ENCODE measurements at regions not wholly inside any gene's neighbourhood (a gene's known extent, or its start where the extent isn't known, plus 50 kb on each side); places are given as distances from the start of the nearest gene placed in this dataset.
A peak's percentile ranks its signal among the peaks of the same experiment; 100 is the strongest.

GRCh38 chr9:109903515-109904138, 123.6 kb downstream of the PALM2AKAP2 start:
- Histone ChIP-seq H3K4me1 (ENCODE audit: control insufficient read depth, insufficient read depth, low read length) (peaks cover 20% of the 10 kb centered on the region), H2BK5ac (ENCODE audit: low read depth, low read length, poor library complexity, severe bottlenecking) (no peak overlapping the region), H3K36me3 (ENCODE audit: control insufficient read depth, insufficient read depth, low read length) (no peaks in the 10 kb centered on the region), H4K5ac (ENCODE audit: low read depth, low read length) (no peak overlapping the region), H2BK20ac (ENCODE audit: low read depth, low read length) (peak overlapping the region; percentile 59; the same call in 1 of the 2 replicates), H3K79me1 (ENCODE audit: low read depth in 1 of 2, low read length in 2 of 2) (peaks cover 22 to 66% of the 10 kb centered on the region in 2 experiments), H3K56ac (ENCODE audit: extremely low read depth, insufficient read depth, low read length) (no peak overlapping the region), H3K14ac (replicated peaks; ENCODE audit: low read depth, low read length) (no peak overlapping the region), H2AK9ac (replicated peaks; ENCODE audit: low read depth, low read length, poor library complexity) (no peak overlapping the region), H2BK15ac (ENCODE audit: low read depth, low read length) (no peak overlapping the region), H4K20me1 (ENCODE audit: insufficient read depth, low read length) (peaks cover 17% of the 10 kb centered on the region), H3K4me2 (ENCODE audit: low read depth, low read length) (no peak overlapping the region), H3K9me3 (ENCODE audit: control insufficient read depth, insufficient read depth, low read length) (no peaks in the 10 kb centered on the region), H3K9ac (ENCODE audit: low read depth, low read length) (no peak overlapping the region), H3K4me3 (ENCODE audit: insufficient read depth, low read depth, low read length) (no peak overlapping the region), H2AK5ac (ENCODE audit: low read depth, low read length) (peak overlapping the region; percentile 5; the same call in 1 of the 2 replicates), H3K4ac (ENCODE audit: low read depth, low read length) (0 out of 2 replicates have a peak overlapping the region, but pooled peaks have one; percentile 38), H3K9me1 (ENCODE audit: insufficient read depth, low read length) (peaks cover 27% of the 10 kb centered on the region), H2AFZ (replicated peaks; ENCODE audit: low read length, poor library complexity) (no peak overlapping the region), H3K27me3 (ENCODE audit: control insufficient read depth, insufficient read depth, low read length) (no peaks in the 10 kb centered on the region), H4K91ac (ENCODE audit: insufficient read depth, low read depth, low read length) (peak overlapping the region; percentile 47), H2BK120ac (ENCODE audit: low read depth, low read length) (peak overlapping the region; percentile 33; the same call in 1 of the 2 replicates), H3K27ac (ENCODE audit: insufficient read depth, low read length) (no peak overlapping the region), H4K8ac (ENCODE audit: low read depth in 2 of 2, low read length in 2 of 2) (0 out of 4 replicates have a peak overlapping the region, but pooled peaks of 1 of the 2 experiments have one; percentile 65), H3K18ac (ENCODE audit: low read depth, low read length) (no peak overlapping the region), H3K23ac (ENCODE audit: low read depth, low read length) (no peak overlapping the region)
- intact Hi-C loops (cut with micrococcal nuclease) (loop anchor here (1.0 kb wide), 3 partner anchors 250 to 329 kb away; no protein-coding TSS in a partner anchor), dilution Hi-C loops (cut with HindIII; ENCODE audit: low sequenced_read_pairs, unreplicated experiment) (no loop called here), in situ Hi-C loops (cut with MboI; ENCODE audit: low sequenced_read_pairs) (loop anchor here (5.0 kb wide), 1 partner anchor 249 kb away; no protein-coding TSS in a partner anchor)
- peak; percentile 59 for ATAC-seq (ENCODE audit: low read depth)
- DNase-seq: peak; percentile 83
- peak; percentile 81 for TF ChIP-seq CEBPB (IDR thresholded peaks at IDR 0.05; ENCODE audit: low read depth, low read length)
- TF ChIP-seq MXI1 (IDR thresholded peaks at IDR 0.05; ENCODE audit: borderline replicate concordance, low read depth, low read length): 0 out of 2 replicates have a peak, but pooled peaks have one; percentile 38
- TF ChIP-seq SMC3 (IDR thresholded peaks at IDR 0.05; ENCODE audit: low read depth, low read length): peak; percentile 99
- peak; percentile 97 for TF ChIP-seq RAD21 (IDR thresholded peaks at IDR 0.05; ENCODE audit: low read length)
- TF ChIP-seq RCOR1 (IDR thresholded peaks at IDR 0.05; ENCODE audit: insufficient replicate concordance, low read length): no peak
- TF ChIP-seq, protein P1, sequence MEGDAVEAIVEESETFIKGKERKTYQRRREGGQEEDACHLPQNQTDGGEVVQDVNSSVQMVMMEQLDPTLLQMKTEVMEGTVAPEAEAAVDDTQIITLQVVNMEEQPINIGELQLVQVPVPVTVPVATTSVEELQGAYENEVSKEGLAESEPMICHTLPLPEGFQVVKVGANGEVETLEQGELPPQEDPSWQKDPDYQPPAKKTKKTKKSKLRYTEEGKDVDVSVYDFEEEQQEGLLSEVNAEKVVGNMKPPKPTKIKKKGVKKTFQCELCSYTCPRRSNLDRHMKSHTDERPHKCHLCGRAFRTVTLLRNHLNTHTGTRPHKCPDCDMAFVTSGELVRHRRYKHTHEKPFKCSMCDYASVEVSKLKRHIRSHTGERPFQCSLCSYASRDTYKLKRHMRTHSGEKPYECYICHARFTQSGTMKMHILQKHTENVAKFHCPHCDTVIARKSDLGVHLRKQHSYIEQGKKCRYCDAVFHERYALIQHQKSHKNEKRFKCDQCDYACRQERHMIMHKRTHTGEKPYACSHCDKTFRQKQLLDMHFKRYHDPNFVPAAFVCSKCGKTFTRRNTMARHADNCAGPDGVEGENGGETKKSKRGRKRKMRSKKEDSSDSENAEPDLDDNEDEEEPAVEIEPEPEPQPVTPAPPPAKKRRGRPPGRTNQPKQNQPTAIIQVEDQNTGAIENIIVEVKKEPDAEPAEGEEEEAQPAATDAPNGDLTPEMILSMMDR (conservative IDR thresholded peaks at IDR 0.05; ENCODE audit: low read depth, low read length): peak; percentile 93
- no CpG with 5 or more reads among the region's 2 CpGs for WGBS, 2 experiments (ENCODE audit: extremely low coverage in 2 of 2, insufficient read length in 1 of 2)
- BruUV-seq (replicated peaks): no TSS peak
- CTCF ChIA-PET: interaction anchor here (0.5 to 1.7 kb wide), 16 partner anchors 9 to 310 kb away, joined by 3 to 9 read pairs (median 4); no protein-coding TSS in a partner anchor
- POLR2A ChIA-PET (ENCODE audit: unreplicated experiment): no interaction called here

All from IMR-90 (cell line).